IMR-90 (cell line): ENCODE measurements at regions not wholly inside any gene's neighbourhood (a gene's known extent, or its start where the extent isn't known, plus 50 kb on each side); places are given as distances from the start of the nearest gene placed in this dataset.

Experiments used
- ATAC-seq: fragments of 200-7000 bp; cut with Tn5 transposase; 2 replicates; pipeline ENCODE4 v1.9.1; 2020; ENCODE audit warnings: low read depth, mild to moderate bottlenecking, moderate library complexity
- BruUV-seq: library from RNA; stranded (reverse); fragments of 400-500 nt; replicated peaks from 2 replicates; lab custom pipeline; 2021; lab: Mats Ljungman, UMichigan
- CTCF ChIA-PET: fragments of 300-600 bp; formaldehyde crosslinking; extraction: SDS; loops from one replicate; lab custom pipeline; 2021; ENCODE audit warnings: antibody characterized with exemption; lab: Yijun Ruan, JAX
- POLR2A ChIA-PET: fragments of 300-600 bp; sonication (Branson Sonifier 250); formaldehyde crosslinking; loops from one replicate; lab custom pipeline; 2022; ENCODE audit warnings: antibody characterized with exemption; ENCODE audit not compliant: unreplicated experiment; lab: Charles Lee
- DNase-seq: peaks from one replicate; pipeline ENCODE4 v3.0.0; 2013
- H2AFZ ChIP-seq: replicated peaks from 2 replicates; pipeline ENCODE3; 2013; ENCODE audit warnings: low read length, mild to moderate bottlenecking; ENCODE audit not compliant: poor library complexity
- H2AK5ac ChIP-seq: 2 replicates; pipeline ENCODE4 v1.6.1; 2013; ENCODE audit warnings: low read depth, low read length, inconsistent platforms
- H2AK9ac ChIP-seq: replicated peaks from 2 replicates; pipeline ENCODE3; 2013; ENCODE audit warnings: mild to moderate bottlenecking, low read depth, low read length, moderate library complexity; ENCODE audit not compliant: poor library complexity
- H2BK120ac ChIP-seq: 2 replicates; pipeline ENCODE4 v1.6.1; 2013; ENCODE audit warnings: low read depth, low read length, inconsistent platforms
- H2BK15ac ChIP-seq: 3 replicates; pipeline ENCODE4 v1.6.1; 2013; ENCODE audit warnings: low read depth, low read length, inconsistent platforms
- H2BK20ac ChIP-seq: 2 replicates; pipeline ENCODE4 v1.6.1; 2013; ENCODE audit warnings: low read depth, mild to moderate bottlenecking, inconsistent platforms, low read length, moderate library complexity
- H2BK5ac ChIP-seq: 2 replicates; pipeline ENCODE4 v1.6.1; 2013; ENCODE audit warnings: mild to moderate bottlenecking, low read depth, low read length, inconsistent platforms; ENCODE audit not compliant: poor library complexity, severe bottlenecking
- H3K14ac ChIP-seq: replicated peaks from 2 replicates; pipeline ENCODE4 v1.6.1; 2013; ENCODE audit warnings: low read depth, low read length, inconsistent platforms
- H3K18ac ChIP-seq: 2 replicates; pipeline ENCODE4 v1.6.1; 2013; ENCODE audit warnings: low read depth, low read length, control low read depth
- H3K23ac ChIP-seq: 2 replicates; pipeline ENCODE4 v1.6.1; 2013; ENCODE audit warnings: low read depth, low read length, inconsistent platforms
- H3K27ac ChIP-seq: 2 replicates; pipeline ENCODE4 v1.5.1; 2013; ENCODE audit warnings: mild to moderate bottlenecking, control low read depth, low read length; ENCODE audit not compliant: insufficient read depth
- H3K27me3 ChIP-seq: 2 replicates; pipeline ENCODE4 v1.6.1; 2013; ENCODE audit warnings: low read length; ENCODE audit not compliant: control insufficient read depth, insufficient read depth
- H3K36me3 ChIP-seq: 2 replicates; pipeline ENCODE4 v1.6.1; 2013; ENCODE audit warnings: low read length, mixed read lengths; ENCODE audit not compliant: control insufficient read depth, insufficient read depth
- H3K4ac ChIP-seq: 2 replicates; pipeline ENCODE4 v1.6.1; 2013; ENCODE audit warnings: low read depth, low read length, inconsistent platforms
- H3K4me1 ChIP-seq: 2 replicates; pipeline ENCODE4 v1.6.1; 2013; ENCODE audit warnings: low read length, mixed read lengths; ENCODE audit not compliant: control insufficient read depth, insufficient read depth
- H3K4me2 ChIP-seq: 2 replicates; pipeline ENCODE4 v1.6.1; 2013; ENCODE audit warnings: low read depth, mild to moderate bottlenecking, control low read depth, low read length, moderate library complexity
- H3K4me3 ChIP-seq: 2 replicates; pipeline ENCODE4 v1.5.1; 2013; ENCODE audit warnings: low read depth, mild to moderate bottlenecking, control low read depth, low read length, moderate library complexity; ENCODE audit not compliant: insufficient read depth
- H3K56ac ChIP-seq: 2 replicates; pipeline ENCODE4 v1.6.1; 2013; ENCODE audit warnings: low read length, inconsistent platforms; ENCODE audit not compliant: insufficient read depth; ENCODE audit errors: extremely low read depth
- H3K79me1 ChIP-seq, 2 experiments: 2 replicates each; pipeline ENCODE4 v1.6.1; 2013; ENCODE audit warnings: low read length in 2 of 2, inconsistent platforms in 1 of 2, low read depth in 1 of 2
- H3K9ac ChIP-seq: 2 replicates; pipeline ENCODE4 v1.6.1; 2013; ENCODE audit warnings: low read depth, low read length, control low read depth
- H3K9me1 ChIP-seq: 2 replicates; pipeline ENCODE4 v1.6.1; 2013; ENCODE audit warnings: low read length, inconsistent platforms; ENCODE audit not compliant: insufficient read depth
- H3K9me3 ChIP-seq: 2 replicates; pipeline ENCODE4 v1.6.1; 2013; ENCODE audit warnings: low read length; ENCODE audit not compliant: control insufficient read depth, insufficient read depth
- H4K20me1 ChIP-seq: 2 replicates; pipeline ENCODE4 v1.6.1; 2013; ENCODE audit warnings: low read length, inconsistent platforms; ENCODE audit not compliant: insufficient read depth
- H4K5ac ChIP-seq: 2 replicates; pipeline ENCODE4 v1.6.1; 2013; ENCODE audit warnings: mild to moderate bottlenecking, low read depth, low read length, control low read depth
- H4K8ac ChIP-seq, 2 experiments: 2 replicates each; pipeline ENCODE4 v1.6.1; 2013; ENCODE audit warnings: low read depth in 2 of 2, low read length in 2 of 2, control low read depth in 1 of 2, inconsistent platforms in 1 of 2
- H4K91ac ChIP-seq: 2 replicates; pipeline ENCODE4 v1.6.1; 2013; ENCODE audit warnings: low read depth, low read length, inconsistent platforms; ENCODE audit not compliant: insufficient read depth
- BHLHE40 ChIP-seq: fragments of 150-350 bp; IDR thresholded peaks from 2 replicates; pipeline ENCODE4 v1.6.1; 2016; ENCODE audit warnings: mild to moderate bottlenecking, low read depth, low read length
- CEBPB ChIP-seq: IDR thresholded peaks from 2 replicates; pipeline ENCODE4 v1.6.1; 2012; ENCODE audit warnings: low read depth, low read length, improper control_type of control experiment
- CHD1 ChIP-seq: IDR thresholded peaks from 2 replicates; pipeline ENCODE4 v1.6.1; 2012; ENCODE audit warnings: low read depth, low read length, improper control_type of control experiment
- FOS ChIP-seq: fragments of 150-350 bp; IDR thresholded peaks from 2 replicates; pipeline ENCODE4 v1.6.1; 2016; ENCODE audit warnings: low read depth, low read length
- MAFK ChIP-seq: IDR thresholded peaks from 2 replicates; pipeline ENCODE4 v1.6.1; 2012; ENCODE audit warnings: low read depth, low read length, improper control_type of control experiment
- MAZ ChIP-seq: IDR thresholded peaks from 2 replicates; pipeline ENCODE4 v1.6.1; 2012; ENCODE audit warnings: low read depth, mild to moderate bottlenecking, low read length, improper control_type of control experiment, moderate library complexity, borderline replicate concordance
- MXI1 ChIP-seq: IDR thresholded peaks from 2 replicates; pipeline ENCODE4 v1.6.1; 2012; ENCODE audit warnings: low read depth, mild to moderate bottlenecking, low read length, moderate library complexity, borderline replicate concordance
- NFE2L2 ChIP-seq: fragments of 150-350 bp; IDR thresholded peaks from 2 replicates; pipeline ENCODE4 v1.6.1; 2016; ENCODE audit warnings: low read depth, mild to moderate bottlenecking, low read length
- POLR2A ChIP-seq: IDR thresholded peaks from 2 replicates; pipeline ENCODE4 v1.6.1; 2012; ENCODE audit warnings: mild to moderate bottlenecking, low read depth, low read length
- RAD21 ChIP-seq: IDR thresholded peaks from 2 replicates; pipeline ENCODE4 v1.6.1; 2012; ENCODE audit warnings: low read length, improper control_type of control experiment
- RCOR1 ChIP-seq: IDR thresholded peaks from 2 replicates; pipeline ENCODE4 v1.6.1; 2012; ENCODE audit warnings: mild to moderate bottlenecking, low read length, improper control_type of control experiment; ENCODE audit not compliant: insufficient replicate concordance
- RFX5 ChIP-seq: IDR thresholded peaks from 2 replicates; pipeline ENCODE4 v1.8.0; 2012; ENCODE audit warnings: low read depth, mild to moderate bottlenecking, low read length, moderate library complexity
- SMC3 ChIP-seq: fragments of 150-350 bp; IDR thresholded peaks from 2 replicates; pipeline ENCODE4 v1.6.1; 2016; ENCODE audit warnings: low read depth, mild to moderate bottlenecking, antibody characterized with exemption, low read length, moderate library complexity
- WGBS, 2 experiments: methylation state at CpG; one replicate each; pipeline versions ENCODE4 v1.1.5 to v1.1.7; 2013; ENCODE audit warnings: missing lambda C conversion rate in 2 of 2; ENCODE audit not compliant: insufficient read length in 1 of 2; ENCODE audit errors: extremely low coverage in 2 of 2; 5-methylcytosine and 5-hydroxymethylcytosine counted together
- dilution Hi-C: fragments of 300-500 bp; cut with HindIII; formaldehyde crosslinking; loops from one replicate; pipeline ENCODE4 v1.14.3; 2018; ENCODE audit warnings: low sequenced_read_pairs; ENCODE audit not compliant: unreplicated experiment
- in situ Hi-C: fragments of 300-500 bp; cut with MboI; formaldehyde crosslinking; loops from 3 replicates; pipeline ENCODE4 v1.14.3; 2019; ENCODE audit warnings: low sequenced_read_pairs, inconsistent platforms, mixed read lengths
- intact Hi-C: fragments of 100-400 bp; cut with micrococcal nuclease; formaldehyde crosslinking; loops from 2 replicates; pipeline ENCODE4 v1.10.0; 2022
- TF ChIP-seq, protein P1 (sequence below): fragments of 150-350 bp; IDR thresholded peaks from 2 replicates; pipeline ENCODE4 v1.6.1; 2016; ENCODE audit warnings: low read depth, mild to moderate bottlenecking, low read length, moderate library complexity, borderline replicate concordance
- TF ChIP-seq, protein P2 (sequence below): conservative IDR thresholded peaks from 2 replicates; pipeline ENCODE4 v1.5.1; 2012; ENCODE audit warnings: mild to moderate bottlenecking, low read depth, low read length, improper control_type of control experiment
- TF ChIP-seq, protein P3 (sequence below): fragments of 150-350 bp; IDR thresholded peaks from 2 replicates; pipeline ENCODE4 v1.6.1; 2017; ENCODE audit warnings: mild to moderate bottlenecking, antibody characterized with exemption, low read length, low read depth

DNA sequence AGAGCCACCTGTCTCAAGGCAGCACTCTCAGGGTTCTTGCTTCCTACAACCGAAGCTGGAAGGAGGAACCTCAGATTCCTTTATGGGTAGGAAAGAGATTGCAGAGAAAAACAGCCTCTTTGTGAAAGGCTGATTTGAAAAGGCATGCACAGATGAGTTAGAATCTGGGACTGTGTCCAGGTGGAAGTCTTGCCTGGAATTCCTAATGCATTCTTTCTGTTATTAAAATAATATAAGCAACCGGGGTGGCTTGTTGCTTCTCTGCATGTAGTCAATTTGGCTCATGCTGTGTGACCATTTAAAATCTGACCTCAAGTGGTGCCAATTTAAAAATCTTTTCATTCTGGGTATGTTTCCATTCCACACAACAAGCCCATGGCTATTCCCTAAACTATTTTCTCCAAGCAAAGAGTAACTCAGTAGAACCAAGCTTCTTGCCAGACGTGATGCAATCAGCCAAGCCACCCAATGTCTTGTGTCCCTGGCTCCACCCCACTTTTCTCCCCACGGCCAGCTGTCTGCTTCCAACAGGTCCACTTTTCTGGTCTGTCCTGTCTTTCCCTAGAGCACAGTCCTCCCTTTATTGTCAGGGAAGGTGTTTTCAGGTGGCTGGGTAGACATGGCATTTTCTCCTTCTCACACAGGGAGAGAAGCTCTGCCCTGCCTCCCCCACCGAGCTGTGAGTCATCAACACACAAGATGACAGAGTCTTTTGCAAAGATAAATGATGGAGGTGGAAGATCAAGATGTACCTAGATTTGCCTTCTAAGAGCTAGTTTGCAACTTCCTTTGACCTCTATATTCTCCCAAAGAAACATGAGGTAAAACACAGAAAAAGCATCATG lies 394.3 kb downstream of the FOXO1 start:
- TF ChIP-seq NFE2L2, result no peak
- no peak for TF ChIP-seq CEBPB
- TF ChIP-seq RFX5, result no peak
- no peak for TF ChIP-seq RCOR1
- TF ChIP-seq MAFK, result no peak
- TF ChIP-seq CHD1, result no peak
- no peak for TF ChIP-seq RAD21
- TF ChIP-seq, protein P1, sequence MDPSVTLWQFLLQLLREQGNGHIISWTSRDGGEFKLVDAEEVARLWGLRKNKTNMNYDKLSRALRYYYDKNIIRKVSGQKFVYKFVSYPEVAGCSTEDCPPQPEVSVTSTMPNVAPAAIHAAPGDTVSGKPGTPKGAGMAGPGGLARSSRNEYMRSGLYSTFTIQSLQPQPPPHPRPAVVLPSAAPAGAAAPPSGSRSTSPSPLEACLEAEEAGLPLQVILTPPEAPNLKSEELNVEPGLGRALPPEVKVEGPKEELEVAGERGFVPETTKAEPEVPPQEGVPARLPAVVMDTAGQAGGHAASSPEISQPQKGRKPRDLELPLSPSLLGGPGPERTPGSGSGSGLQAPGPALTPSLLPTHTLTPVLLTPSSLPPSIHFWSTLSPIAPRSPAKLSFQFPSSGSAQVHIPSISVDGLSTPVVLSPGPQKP, result no peak
- no peak for TF ChIP-seq BHLHE40
- no peak for TF ChIP-seq MXI1
- TF ChIP-seq POLR2A, result no peak
- no peak for TF ChIP-seq MAZ
- no peak for TF ChIP-seq SMC3
- no peak for TF ChIP-seq FOS
- TF ChIP-seq, protein P2, sequence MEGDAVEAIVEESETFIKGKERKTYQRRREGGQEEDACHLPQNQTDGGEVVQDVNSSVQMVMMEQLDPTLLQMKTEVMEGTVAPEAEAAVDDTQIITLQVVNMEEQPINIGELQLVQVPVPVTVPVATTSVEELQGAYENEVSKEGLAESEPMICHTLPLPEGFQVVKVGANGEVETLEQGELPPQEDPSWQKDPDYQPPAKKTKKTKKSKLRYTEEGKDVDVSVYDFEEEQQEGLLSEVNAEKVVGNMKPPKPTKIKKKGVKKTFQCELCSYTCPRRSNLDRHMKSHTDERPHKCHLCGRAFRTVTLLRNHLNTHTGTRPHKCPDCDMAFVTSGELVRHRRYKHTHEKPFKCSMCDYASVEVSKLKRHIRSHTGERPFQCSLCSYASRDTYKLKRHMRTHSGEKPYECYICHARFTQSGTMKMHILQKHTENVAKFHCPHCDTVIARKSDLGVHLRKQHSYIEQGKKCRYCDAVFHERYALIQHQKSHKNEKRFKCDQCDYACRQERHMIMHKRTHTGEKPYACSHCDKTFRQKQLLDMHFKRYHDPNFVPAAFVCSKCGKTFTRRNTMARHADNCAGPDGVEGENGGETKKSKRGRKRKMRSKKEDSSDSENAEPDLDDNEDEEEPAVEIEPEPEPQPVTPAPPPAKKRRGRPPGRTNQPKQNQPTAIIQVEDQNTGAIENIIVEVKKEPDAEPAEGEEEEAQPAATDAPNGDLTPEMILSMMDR, result no peak
- TF ChIP-seq, protein P3, sequence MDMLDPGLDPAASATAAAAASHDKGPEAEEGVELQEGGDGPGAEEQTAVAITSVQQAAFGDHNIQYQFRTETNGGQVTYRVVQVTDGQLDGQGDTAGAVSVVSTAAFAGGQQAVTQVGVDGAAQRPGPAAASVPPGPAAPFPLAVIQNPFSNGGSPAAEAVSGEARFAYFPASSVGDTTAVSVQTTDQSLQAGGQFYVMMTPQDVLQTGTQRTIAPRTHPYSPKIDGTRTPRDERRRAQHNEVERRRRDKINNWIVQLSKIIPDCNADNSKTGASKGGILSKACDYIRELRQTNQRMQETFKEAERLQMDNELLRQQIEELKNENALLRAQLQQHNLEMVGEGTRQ, result no peak
- H2BK120ac ChIP-seq, result no peak overlapping the region
- no peak overlapping the region for H2AK9ac ChIP-seq
- H4K5ac ChIP-seq, result no peak overlapping the region
- no peaks in the 10 kb centered on the region for H3K9me3 ChIP-seq
- H3K56ac ChIP-seq, result no peak overlapping the region
- H3K9ac ChIP-seq, result no peak overlapping the region
- DNase-seq (peak; percentile 22), ATAC-seq (no peak)
- H2AK5ac ChIP-seq, result no peak overlapping the region
- BruUV-seq, result no TSS peak
- no peak overlapping the region for H3K18ac ChIP-seq
- dilution Hi-C loops (no loop called here), intact Hi-C loops (no loop called here), in situ Hi-C loops (no loop called here)
- H2BK5ac ChIP-seq, result no peak overlapping the region
- no CpG with 5 or more reads among the region's 5 CpGs for WGBS, 2 experiments
- H3K23ac ChIP-seq, result no peak overlapping the region
- no peak overlapping the region for H4K91ac ChIP-seq
- H3K4me2 ChIP-seq, result no peak overlapping the region
- no peaks in the 10 kb centered on the region for H3K79me1 ChIP-seq
- H2BK15ac ChIP-seq, result no peak overlapping the region
- no peaks in the 10 kb centered on the region for H3K27me3 ChIP-seq
- no peaks in the 10 kb centered on the region for H3K9me1 ChIP-seq
- H4K20me1 ChIP-seq, result no peaks in the 10 kb centered on the region
- no peak overlapping the region for H3K27ac ChIP-seq
- H3K4me3 ChIP-seq, result no peak overlapping the region
- no peak overlapping the region for H2BK20ac ChIP-seq
- H3K4me1 ChIP-seq, result no peaks in the 10 kb centered on the region
- ChIA-PET CTCF (interaction anchor here (0.6 kb wide), 1 partner anchor 25 kb away, joined by 5 read pairs; no protein-coding TSS in a partner anchor), POLR2A (no interaction called here)
- no peak overlapping the region for H2AFZ ChIP-seq
- no peak overlapping the region for H3K14ac ChIP-seq
- H3K36me3 ChIP-seq, result no peaks in the 10 kb centered on the region
- H4K8ac ChIP-seq, result no peak overlapping the region
- no peak overlapping the region for H3K4ac ChIP-seq
